ENCODE measurements at regions not wholly inside any gene's neighbourhood (a gene's known extent, or its start where the extent isn't known, plus 50 kb on each side); places are given as distances from the start of the nearest gene placed in this dataset.

DNA sequence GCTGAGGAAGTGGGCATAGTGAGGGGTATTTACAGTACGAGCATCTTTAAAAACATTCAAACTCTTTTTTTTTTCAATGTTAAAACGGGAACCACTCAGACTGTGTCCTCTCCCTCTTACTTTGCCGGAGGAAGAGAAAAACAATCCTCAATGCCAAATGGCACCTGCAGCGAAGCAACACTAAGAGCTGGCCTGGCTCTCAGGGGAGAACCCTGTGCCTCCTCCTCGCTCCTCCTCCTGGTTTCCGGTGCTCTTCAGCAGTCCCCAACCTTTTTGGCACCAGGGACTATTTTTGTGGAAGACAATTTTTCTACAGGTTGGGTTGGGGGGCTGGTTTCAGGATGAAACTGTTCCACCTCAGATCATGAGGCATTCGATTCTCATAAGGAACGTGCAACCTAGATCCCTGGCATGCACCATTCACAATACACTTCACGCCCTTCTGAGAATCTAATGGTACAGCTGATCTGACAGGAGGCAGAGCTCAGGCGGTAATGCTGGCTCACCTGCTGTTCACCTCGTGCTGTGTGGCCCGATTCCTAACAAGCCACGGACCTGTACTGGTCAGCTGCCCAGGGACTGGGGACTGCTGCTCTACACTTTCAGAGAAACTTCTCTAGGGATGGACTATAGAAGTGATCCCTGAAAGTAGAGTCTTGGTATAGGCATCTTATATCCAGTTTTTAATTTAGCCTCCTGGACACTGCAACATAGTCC is 404.1 kb downstream of the RAPGEF2 start:
- TF ChIP-seq, protein P1, sequence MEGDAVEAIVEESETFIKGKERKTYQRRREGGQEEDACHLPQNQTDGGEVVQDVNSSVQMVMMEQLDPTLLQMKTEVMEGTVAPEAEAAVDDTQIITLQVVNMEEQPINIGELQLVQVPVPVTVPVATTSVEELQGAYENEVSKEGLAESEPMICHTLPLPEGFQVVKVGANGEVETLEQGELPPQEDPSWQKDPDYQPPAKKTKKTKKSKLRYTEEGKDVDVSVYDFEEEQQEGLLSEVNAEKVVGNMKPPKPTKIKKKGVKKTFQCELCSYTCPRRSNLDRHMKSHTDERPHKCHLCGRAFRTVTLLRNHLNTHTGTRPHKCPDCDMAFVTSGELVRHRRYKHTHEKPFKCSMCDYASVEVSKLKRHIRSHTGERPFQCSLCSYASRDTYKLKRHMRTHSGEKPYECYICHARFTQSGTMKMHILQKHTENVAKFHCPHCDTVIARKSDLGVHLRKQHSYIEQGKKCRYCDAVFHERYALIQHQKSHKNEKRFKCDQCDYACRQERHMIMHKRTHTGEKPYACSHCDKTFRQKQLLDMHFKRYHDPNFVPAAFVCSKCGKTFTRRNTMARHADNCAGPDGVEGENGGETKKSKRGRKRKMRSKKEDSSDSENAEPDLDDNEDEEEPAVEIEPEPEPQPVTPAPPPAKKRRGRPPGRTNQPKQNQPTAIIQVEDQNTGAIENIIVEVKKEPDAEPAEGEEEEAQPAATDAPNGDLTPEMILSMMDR (IDR thresholded peaks at IDR 0.05; ENCODE audit: low read depth, low read length, missing control alignments) = no peak
- no peak overlapping the region for H3K4me3 ChIP-seq (ENCODE audit: low read depth, low read length)
- DNase-seq (ENCODE audit: low read depth) = no peak

DNA sequence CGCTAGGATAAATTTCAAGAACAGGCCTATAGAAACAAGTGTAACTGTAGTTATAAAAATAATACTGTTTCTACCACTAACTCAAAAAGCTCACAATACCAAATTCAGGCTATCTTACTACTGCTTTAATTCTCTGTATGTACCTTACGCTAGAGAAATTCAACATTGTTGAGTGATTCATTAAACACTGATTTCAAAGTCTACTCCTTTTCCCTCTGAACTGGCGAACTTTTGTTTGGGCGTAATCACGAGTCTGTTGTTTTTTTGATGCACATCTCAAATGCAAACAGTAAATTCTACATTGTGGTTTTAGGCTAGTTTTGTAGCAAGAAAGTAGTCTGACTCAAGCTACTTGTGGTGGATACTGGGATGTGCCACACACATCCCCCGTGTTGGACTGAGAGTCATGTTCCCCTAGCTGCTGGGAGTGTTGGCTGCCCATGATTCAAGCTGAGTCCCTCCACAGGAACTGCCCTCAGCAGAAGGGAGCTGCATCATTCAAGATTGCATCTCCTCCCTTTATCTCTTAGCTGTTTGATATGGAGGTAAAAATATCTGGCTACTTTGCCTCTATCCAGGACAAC is 406.1 kb downstream of the RAPGEF2 start:
- TF ChIP-seq, protein P1 (IDR thresholded peaks at IDR 0.05; ENCODE audit: low read depth, low read length, missing control alignments) = no peak
- no peak overlapping the region for H3K4me3 ChIP-seq (ENCODE audit: low read depth, low read length)
- no peak for DNase-seq (ENCODE audit: low read depth)

DNA sequence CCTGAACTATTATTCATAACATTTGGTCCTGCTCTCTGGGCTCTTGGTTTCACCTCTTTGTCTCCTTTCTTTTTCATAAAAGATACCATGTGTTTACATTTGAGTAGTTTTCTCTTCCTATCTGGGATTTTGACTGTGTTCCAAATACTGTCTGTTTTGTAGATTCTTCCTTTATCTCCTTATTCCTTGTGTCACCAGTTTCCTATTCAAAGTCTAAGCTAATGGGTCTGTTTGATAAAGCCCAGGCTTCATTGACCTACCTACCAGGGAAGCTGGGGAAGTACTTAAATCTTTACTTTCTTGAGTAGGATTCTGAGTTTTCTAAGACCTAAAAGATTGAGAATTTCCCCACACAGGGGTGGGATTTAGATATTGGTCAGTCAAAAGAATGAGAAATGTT is 409.5 kb downstream of the RAPGEF2 start:
- no peak overlapping the region for H3K4me3 ChIP-seq (ENCODE audit: low read depth, low read length)
- no peak for DNase-seq (ENCODE audit: low read depth)
- TF ChIP-seq, protein P1 (IDR thresholded peaks at IDR 0.05; ENCODE audit: low read depth, low read length, missing control alignments) = no peak

DNA sequence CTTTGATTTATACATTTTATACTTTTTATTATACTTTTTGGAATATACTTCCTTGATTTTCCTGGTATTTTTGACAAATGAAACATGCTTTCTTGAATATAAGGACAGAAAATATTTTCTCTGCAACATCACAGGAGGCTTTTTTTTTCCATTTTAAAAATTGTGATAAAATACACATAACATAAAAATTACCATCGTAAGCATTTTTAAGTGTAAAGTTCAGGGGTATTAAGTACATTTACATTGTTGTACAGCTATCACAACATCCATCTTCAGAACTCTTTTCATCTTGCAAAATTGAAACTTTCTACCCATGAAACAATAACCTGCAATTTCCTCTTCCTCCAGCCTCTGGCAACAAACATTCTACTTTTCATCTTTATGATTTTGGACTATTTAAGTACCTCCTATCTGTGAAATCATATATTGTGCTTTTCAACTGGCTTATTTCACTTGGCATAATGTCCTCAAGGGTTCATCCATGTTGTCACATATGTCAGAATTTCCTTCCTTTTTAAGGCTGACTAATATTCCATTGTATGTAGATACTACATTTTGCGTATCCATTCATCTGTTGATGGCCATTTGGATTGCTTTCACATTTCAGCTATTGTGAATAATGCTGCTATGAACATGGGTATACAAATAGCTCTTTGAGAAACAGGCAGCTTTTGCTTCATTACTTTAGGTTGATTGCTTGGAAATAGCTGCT is 412.6 kb downstream of the RAPGEF2 start:
- no peak for DNase-seq (ENCODE audit: low read depth)
- no peak overlapping the region for H3K4me3 ChIP-seq (ENCODE audit: low read depth, low read length)
- TF ChIP-seq, protein P1 (IDR thresholded peaks at IDR 0.05; ENCODE audit: low read depth, low read length, missing control alignments) = no peak

DNA sequence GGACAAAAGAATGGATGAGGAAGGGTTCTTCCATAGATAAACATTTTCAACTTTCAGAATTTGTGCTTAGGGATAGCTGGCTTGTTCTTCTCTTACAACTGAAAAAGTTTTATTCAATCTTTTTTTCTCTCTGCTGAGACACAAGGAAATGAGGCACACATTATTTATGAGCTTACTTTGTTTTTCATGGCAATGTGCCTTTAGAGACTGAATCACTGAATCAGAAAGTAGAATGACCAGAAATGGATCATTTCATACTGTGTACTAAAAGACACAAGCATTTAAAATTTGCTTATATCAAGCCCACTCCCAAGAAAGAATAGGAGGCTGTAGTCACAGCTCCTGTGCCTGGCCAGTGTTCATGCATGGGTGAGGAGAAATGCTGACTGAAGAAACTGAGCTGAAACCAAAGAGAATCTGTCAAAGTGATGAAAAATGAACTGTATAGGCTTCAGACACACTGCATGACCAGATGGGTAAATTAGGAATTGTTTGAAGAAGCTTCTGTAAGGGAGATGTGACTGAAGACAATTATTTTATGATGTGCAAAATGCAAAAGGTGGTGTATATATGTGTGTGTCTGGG is 413.8 kb downstream of the RAPGEF2 start:
- H3K4me3 ChIP-seq (ENCODE audit: low read depth, low read length) = no peak overlapping the region
- no peak for DNase-seq (ENCODE audit: low read depth)
- TF ChIP-seq, protein P1 (IDR thresholded peaks at IDR 0.05; ENCODE audit: low read depth, low read length, missing control alignments) = no peak

DNA sequence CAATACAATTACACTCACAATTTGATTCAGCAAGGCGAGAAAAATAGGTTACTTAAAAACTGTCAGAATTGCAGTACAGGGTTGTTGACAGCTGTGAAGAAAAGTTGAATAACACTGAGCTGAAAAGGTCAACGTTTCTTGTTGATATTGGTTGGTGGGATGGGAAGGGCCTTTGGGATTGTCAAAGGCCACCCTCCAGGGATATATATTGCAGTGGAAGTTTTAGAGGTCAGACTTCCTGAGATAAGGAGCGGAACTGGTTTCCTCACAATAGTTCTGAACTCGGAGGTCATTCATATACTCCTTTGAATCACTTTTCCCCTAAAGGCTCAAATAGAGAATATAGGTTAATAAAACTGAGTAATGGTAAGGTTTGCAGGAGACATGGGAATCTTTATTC is 417.2 kb downstream of the RAPGEF2 start:
- H3K4me3 ChIP-seq (ENCODE audit: low read depth, low read length) = no peak overlapping the region
- DNase-seq (ENCODE audit: low read depth) = no peak
- TF ChIP-seq, protein P1 (IDR thresholded peaks at IDR 0.05; ENCODE audit: low read depth, low read length, missing control alignments) = no peak
